Dedifferentiated amniotic fluid mesenchymal stem cell (primary cell): ENCODE measurements at regions not wholly inside any gene's neighbourhood (a gene's known extent, or its start where the extent isn't known, plus 50 kb on each side); places are given as distances from the start of the nearest gene placed in this dataset.
"Not testable (repeated sequence)": the region's sequence is repeated elsewhere in the genome, so short reads cannot be mapped to it uniquely, and the experiment has no call there.

Source experiments
- DNase-seq: peaks from one replicate; pipeline ENCODE4 v3.0.0-alpha.2; 2016; ENCODE audit errors: extremely low spot score

DNA sequence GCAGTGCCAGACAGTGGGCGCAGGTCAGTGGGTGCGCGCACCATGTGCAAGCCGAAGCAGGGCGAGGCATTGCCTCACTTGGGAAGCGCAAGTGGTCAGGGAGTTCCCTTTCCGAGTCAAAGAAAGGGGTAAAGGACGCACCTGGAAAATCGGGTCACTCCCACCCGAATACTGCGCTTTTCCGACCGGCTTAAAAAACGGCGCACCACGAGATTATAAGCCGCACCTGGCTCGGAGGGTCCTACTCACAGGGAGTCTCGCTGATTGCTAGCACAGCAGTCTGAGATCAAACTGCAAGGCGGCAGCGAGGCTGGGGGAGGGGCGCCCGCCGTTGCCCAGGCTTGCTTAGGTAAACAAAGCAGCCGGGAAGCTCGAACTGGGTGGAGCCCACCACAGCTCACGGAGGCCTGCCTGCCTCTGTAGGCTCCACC lies 77.9 kb downstream of the NR4A2 start:
- DNase-seq = not testable (repeated sequence)

DNA sequence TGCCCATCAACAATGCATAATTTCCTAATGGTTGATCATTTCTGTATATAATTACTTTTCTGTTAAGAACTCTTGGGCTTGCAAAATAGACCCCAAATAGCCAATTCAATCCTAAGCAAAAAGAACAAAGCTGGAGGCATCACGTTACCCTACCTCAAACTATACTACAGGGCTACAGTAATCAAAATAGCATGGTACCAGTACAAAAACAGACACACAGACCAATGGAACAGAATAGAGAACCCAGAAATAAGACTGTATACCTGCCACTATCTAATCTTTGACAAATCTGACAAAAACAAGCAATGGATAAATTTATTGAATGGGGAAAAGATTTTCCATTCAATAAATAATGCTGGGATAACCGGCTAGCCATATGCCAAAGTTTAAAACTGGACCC lies 78.8 kb downstream of the NR4A2 start:
- no peak for DNase-seq

DNA sequence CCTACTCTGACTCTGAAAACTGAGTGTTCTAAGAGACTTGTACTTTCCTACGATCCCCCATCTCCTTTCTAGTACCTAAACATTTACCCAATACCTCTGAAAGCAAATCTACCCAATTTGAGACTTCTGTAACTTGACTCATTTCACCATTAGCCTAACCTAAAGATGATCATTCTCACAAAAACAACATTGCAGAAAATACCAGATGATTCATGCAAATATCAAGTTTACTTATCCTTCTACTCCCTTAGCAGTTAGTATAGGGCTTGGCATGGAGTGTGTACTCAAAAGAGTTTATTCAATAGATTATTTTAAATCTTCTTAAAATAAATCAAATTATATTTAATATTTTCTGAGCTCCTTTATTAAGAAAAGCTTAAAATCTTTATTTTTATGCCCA lies 89.6 kb downstream of the NR4A2 start:
- DNase-seq = no peak

DNA sequence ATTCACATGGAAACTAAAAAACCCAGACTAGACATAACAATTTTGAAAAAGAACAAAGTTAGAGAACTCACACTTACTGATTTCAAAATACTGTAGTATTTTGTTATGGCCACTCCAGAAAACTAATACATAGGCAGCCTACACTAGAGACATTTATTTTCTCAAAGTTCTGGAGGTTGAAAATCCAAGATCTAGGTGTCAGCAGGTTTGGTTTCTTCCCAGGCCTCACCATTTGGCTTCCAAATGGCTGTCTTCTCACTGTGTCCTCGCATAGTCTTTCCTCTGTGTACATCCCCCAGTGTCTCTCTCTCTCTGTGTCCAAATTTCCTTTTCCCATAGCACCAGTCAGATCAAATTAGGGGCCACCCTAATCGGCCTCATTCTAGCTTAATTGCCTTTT lies 95.0 kb downstream of the NR4A2 start:
- DNase-seq = no peak

DNA sequence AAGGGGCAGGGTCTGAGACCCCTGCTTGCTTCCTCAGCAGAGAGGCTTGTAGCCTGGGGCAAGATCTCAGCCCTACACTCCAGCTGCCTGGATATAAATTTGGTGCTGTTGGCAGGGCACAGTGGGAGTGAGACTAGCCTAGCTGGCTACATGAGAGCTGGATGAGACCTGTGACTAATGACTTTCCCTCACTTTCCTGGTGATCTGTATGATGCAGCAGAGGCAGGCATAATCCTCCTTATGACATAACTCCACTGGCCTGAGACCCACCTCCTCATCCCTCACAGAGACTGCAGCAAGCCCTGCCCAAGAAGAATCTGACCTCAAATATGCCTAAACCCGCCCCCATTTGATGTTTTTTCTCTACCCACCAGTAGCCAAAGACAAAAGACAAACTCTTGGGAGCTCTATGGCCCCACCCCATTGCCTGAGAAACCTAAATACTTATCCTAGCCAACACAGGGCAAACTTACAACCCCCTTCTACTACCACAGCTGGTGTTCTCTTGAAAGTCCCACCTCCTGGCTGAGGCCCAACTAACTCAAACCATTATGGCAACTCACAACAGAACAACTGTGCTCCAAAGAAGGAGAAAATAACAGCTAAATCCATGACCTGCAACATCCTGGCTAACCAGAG lies 102.7 kb downstream of the NR4A2 start:
- no peak for DNase-seq

DNA sequence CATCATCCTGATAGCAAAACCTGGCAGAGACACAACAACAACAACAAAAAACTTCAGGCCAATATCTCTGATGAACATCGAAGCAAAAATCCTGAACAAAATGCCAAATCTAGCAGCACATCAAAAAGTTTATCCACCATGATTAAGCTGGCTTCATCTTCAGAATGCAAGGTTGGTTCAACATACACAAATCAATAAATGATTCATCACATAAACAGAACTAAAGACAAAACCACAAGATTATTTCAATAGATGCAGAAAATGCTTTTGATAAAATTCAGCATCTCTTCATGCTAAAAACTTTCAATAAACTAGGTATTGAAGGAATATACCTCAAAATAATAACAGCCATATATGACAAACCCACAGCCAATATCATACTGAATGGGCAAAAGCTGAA lies 109.2 kb downstream of the NR4A2 start:
- not testable (repeated sequence) for DNase-seq

DNA sequence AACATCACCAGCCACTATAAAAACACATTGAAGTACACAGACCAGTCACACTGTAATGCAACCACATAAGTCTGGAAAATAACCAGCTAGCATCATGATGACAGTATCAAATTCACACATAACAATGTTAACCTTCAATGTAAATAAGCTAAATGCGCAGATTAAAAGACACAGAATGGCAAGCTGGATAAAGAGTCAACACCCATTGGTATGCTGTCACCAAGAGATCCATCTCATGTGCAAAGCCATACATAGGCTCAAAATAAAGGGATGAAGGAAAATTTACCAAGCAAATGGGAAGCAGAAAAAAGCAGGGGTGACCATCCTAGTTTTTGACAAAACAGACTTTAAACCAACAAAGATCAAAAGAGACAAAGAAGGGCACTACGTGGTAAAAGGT lies 110.8 kb downstream of the NR4A2 start:
- no peak for DNase-seq

DNA sequence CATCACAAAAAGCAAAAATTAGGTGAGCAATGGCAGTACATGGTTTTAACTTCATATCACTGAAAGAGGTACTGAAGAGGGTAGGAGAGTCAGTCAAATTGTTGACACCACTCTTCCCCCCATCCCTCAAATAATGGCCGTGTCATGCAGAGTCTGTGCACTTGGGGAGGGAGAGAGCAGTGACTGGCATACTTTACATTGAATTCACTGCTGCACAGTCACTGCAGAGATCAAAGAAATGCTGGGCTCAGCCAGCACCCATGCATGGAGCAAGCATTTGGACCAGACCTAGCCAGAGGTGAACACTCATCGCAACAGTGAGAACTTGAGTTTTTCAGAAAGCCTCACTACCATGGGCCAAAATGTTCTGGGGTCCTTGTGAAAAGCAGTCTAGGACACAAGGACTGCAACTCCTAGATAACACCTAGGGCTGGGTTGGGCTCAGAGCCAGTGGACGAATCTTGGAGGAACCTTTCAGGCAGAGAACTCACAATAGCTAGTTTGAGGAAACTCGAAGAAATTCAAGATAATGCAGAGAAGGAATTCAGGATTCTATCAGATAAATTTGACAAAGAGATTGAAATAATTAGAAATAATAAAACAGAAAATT lies 112.9 kb downstream of the NR4A2 start:
- no peak for DNase-seq

DNA sequence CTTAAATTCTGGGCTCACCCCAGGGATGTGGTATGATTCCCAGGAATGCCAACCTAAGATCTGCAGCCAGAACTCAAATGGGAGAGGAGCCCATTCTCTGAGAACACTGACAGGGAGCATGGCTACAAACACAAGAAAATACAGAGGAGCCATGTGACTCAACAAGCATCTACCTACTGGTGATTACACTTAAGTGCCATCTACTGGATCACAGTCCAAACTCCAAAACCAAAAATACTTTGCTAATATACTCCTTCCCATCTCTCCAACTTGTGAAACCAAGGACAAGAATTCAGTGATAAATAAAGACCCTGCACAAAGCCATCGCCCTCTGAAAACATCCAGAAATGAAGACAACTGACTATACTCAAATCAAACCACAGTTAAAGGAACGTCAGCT lies 116.9 kb downstream of the NR4A2 start:
- no peak for DNase-seq

DNA sequence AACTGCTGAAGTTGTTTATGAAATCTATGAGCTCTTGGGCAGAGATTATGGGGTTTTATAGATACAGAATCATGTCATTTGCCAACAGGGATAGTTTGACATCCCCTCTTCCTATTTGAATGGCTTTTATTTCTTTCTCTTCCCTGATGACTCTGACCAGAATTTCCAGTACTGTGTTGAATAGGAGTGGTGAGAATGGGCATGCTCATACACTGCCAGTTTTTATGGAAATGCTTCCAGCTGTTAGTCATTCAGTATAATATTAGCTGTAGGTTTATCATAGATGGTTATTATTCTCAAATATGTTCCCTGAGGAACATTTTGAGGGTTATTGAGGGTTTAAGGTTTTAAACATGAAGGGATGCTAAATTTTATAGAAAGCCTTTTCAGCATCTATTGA lies 121.2 kb downstream of the NR4A2 start:
- no peak for DNase-seq

DNA sequence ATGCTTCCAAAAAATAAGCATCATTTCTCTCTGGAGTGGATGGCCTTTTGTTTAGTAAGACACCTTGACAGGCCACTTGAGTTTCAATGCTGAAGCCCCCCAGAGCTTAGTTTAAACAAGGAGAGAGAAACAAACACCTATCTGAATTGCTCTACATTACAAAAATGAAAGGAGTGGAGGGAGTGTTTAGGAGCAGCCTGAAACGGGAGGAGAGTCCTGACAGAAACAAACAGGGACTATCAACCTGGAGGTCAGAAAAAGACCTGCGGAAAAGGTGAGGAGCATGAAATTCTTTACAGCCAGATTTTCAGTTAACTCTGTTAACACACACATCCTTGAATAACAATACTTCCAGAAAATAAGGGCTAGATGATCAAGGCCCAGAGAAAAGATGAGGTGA lies 126.2 kb downstream of the NR4A2 start:
- no peak for DNase-seq

DNA sequence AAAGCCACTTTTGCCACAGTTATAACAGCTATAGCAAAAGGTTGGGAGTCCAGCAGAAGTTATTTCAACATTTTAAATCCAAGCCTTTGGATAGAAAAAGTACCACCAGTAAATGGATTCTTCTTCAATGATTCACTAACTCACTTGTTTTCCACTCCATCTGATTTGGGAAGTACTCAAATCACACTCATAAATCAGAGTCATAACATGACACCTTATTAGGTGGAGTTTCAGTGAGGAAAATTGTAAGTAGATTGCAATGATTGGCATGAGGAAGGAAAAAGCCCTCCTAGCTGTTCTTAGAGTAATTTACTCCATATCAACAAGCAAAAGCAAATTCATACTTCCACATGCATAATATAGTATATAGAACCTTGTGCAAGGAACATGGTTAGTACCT lies 132.9 kb downstream of the NR4A2 start:
- DNase-seq = no peak

DNA sequence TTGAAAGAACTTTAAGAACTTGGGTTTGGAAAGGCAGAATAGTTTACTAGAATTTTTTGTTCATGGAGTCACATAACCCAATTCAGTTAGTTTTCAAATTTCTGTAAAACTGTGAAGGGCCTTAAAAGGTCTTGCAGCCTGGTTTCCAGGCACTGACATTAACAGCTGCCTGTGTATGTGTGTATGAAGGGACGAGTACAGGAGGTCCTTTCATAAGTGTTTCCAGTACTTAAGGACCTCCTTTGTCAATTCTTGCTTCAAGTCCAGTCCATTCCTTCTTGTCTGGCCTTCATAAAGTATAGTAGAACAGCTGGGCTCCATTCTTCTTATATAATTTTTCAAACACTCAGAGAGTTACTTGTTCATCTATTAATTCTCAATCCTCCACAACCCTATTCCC lies 136.5 kb downstream of the NR4A2 start:
- no peak for DNase-seq

DNA sequence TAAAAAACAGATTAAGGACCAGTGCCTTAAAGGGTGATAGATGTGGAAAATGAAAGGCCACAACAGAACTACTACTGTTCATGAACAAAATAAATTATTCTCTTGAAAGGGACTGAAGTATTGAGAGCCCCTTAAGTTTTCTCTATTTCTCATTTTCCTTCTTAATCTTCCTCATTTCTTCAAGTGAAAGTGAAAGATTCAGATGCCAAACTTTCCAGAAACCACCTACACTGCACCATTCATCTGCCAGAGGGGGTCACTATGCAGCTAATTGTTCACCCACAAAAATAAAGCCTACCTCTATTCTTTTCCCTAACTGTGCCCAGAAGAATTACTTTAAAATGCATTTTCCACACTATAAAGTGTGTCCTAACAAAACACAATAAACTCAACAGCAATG lies 140.1 kb downstream of the NR4A2 start:
- no peak for DNase-seq

DNA sequence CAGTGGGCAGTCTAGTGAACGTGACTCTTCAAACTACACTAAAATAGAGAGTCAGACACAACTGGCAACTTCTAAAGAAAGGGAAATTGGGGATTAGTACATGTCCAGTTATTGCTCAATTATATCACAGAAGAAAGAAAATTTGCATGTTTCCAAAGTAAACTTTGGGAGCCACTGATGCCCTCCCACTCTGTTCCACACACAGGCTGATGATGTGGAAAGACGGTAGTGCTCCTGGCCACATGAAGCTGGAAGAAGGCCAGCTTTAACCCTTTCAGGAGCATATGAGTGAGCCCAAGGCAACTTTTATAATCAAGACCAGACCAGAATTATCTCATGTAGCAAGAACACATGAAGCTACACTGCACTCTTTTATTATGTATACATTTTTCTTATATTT lies 141.0 kb downstream of the NR4A2 start:
- no peak for DNase-seq

DNA sequence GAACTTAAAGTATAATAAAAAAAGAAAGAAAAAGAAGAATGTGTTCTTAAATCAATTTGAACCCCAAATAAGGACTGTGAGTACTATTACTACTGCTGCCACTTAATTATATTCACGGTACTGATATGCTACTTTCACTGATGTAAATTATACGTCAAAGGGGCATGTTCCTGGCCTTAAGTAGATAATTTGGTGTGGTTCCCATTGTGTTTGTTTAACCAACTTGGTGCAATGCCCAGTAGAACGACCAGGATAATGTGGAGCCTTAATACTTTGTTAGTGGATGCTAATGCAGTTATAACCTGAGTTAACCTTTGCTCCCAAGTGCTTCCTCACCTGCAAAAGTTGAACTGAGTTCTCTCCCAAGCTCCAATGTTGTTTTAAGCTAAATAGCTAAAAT lies 142.0 kb downstream of the NR4A2 start:
- DNase-seq = no peak

DNA sequence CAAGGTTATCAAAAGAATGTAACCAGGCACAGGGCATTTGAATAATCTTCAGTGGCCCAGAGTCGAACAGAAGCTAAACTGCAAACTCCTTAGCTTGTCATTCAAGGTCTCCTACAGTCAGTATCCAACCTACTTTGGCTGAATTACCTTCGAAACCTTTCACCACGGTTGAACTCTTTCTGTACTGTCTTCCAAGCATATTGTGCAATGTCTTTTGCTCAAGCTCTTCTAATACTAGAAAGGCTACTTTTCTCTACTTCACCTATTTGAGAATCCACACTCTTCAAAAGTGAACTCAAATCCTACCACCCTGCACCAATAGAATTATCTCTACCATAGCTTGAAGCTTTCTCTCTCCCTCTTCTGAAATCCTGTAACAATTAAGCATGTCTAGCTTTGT lies 142.9 kb downstream of the NR4A2 start:
- DNase-seq = no peak

DNA sequence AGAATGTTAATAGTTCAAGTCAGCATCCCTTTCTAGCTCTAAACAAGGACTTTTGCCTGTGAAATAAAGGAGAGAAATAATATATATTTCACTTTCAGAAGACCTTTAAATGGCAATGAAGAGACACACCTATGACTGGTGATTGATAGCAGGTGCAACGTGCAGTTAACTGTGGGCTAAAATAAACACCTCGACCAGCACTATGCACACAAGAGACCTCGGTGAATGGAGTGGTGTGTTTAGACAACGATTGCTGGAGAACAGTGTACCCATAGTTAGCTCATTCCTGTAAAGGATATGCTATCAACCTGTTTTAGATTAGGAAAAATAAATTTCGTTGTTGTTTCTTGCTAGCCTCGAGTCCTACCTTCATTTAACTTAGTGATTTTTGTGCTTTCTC lies 143.4 kb downstream of the NR4A2 start:
- DNase-seq = no peak

DNA sequence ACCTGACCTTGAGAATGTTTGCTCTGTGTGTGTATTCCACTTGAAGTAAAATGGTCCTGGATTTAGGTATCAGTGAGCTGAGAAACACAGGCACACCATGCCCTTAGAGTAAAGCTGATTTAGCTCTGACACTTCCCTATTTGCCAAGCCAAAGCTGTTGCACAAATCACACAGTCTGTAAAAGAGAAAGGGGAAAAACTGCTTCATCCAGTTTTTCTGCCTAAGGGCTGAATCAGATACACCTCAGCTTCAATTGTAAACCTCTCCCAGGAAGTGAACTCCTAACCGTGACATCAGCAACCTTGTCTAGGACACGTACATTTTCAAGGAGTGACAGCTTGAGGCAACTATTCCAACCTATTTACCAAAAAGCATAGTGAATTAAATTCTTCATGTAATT lies 150.4 kb downstream of the NR4A2 start:
- DNase-seq = no peak

DNA sequence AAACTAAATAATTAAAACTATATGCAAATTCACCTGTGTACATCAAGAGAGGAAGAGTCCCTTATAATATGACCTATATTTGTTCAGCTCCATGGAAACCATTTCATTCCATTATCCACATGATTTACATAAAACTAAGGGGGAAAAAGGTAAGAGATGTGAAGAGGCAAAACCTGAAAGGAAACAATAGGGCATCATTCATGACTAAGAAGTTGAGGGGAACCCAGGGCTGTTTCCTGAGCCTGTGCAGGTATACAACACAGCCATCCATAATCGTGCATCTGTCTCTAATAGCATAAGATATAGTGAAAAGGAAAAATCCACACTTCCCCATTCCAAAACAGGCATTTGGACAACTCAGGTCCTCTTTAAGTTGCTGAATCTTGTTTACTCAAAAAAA lies 151.3 kb downstream of the NR4A2 start:
- no peak for DNase-seq

DNA sequence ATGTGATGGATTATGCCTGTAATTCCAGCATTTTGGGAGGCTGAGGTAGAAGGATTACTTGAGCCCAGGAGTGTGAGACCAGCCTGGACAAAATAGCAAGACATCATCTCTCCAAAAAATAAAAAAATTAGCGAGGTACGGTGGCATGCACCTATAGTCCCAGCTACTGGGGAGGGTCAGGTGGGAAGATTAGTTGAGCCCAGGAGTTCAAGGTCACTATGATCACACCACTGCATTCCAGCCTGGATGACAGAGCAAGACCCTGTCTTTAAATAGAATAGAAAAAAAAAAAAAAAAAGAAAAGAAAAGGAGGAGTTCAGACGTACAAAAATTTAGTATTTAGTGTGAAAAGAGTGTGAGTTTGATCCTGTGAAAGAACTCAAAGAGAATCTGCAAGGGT lies 154.9 kb downstream of the NR4A2 start:
- no peak for DNase-seq

DNA sequence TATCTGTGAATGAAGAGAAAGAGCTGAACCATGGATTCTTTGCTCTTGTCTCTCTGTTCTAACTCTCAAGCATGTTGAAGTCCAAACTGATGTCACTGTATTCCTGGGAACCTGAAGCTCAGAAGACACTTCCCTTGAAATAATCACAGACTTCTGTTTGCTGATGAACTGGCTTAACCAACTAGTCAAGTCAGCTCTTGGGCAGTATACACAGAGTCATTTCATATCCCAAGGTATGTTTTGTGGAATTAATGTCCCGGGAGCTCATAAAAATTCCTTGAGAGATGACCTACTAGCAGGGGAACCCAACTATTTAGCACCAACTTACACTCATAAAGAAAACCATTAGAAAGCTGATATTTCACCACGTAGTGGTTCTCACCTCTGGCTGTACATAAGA lies 156.6 kb downstream of the NR4A2 start:
- no peak for DNase-seq

DNA sequence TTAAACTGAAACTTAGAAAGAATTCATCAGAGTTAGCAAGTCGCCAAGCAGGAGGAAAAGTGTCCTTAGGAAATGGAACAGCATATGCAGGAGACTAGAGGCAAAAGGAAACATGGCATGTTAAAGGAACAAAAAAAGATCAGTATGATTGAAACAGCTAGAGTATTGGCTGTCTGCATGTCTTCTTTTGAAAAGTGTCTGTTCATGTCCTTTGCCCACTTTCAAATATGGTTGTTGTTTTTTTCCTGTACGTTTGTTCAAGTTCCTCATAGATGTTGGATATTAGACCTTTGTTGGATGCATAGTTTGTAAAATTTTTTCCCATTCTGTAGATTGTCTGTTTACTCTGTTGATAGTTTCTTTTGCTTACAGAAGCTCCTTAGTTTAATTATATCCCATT lies 161.6 kb downstream of the NR4A2 start:
- no peak for DNase-seq

DNA sequence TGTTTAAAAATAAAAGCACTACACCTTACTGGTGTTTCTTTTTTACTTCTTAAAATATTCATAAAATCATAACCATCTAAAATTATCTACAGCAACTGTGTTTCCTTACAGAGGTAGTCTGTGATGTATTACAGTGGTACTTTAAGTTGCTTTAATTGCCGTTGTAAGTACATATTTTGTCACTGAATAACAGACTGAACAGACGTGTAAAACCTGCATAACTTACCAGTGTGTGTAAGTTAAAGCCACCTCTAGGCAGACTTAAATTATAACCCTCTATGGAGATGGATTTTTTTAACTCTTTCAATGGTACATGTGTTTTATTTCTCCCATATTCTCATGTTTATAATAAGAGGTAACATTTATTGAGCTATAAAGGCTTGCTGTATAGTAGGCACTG lies 166.8 kb downstream of the NR4A2 start:
- DNase-seq = no peak
